H1 (cell line): ENCODE measurements at regions not wholly inside any gene's neighbourhood (a gene's known extent, or its start where the extent isn't known, plus 50 kb on each side); places are given as distances from the start of the nearest gene placed in this dataset.

Experiments used
- CTCF ChIA-PET: fragments of 300-600 bp; sonication (Branson Sonifier 250); formaldehyde crosslinking; loops from one replicate; lab custom pipeline; 2021; ENCODE audit not compliant: partially characterized antibody; lab: Charles Lee
- POLR2A ChIA-PET: fragments of 300-600 bp; sonication (Branson Sonifier 250); formaldehyde crosslinking; loops from one replicate; lab custom pipeline; 2021; ENCODE audit warnings: inconsistent platforms; ENCODE audit not compliant: partially characterized antibody; lab: Charles Lee
- DNase-seq, 2 experiments: peaks; one replicate each; pipeline versions ENCODE4 v3.0.0 to v3.0.0-alpha.2; 2010 to 2022; ENCODE audit warnings: low spot score in 2 of 2, low read depth in 1 of 2, mixed read lengths in 1 of 2
- FAIRE-seq: peaks from 2 replicates; lab custom pipeline; 2011; peaks lifted over from hg19 to GRCh38; lab: Jason Lieb, UNC
- H2AFZ ChIP-seq: 2 replicates; pipeline ENCODE4 v1.8.1; 2012; ENCODE audit warnings: low read length, inconsistent platforms
- H2AK5ac ChIP-seq: 2 replicates; pipeline ENCODE4 v1.6.1; 2013; ENCODE audit warnings: low read depth, low read length
- H2BK120ac ChIP-seq: replicated peaks from 2 replicates; pipeline ENCODE3; 2013; ENCODE audit warnings: low read depth, low read length, inconsistent platforms
- H2BK12ac ChIP-seq: 2 replicates; pipeline ENCODE4 v1.6.1; 2013; ENCODE audit warnings: low read depth, low read length
- H2BK15ac ChIP-seq: 2 replicates; pipeline ENCODE4 v1.6.1; 2013; ENCODE audit warnings: low read length
- H2BK20ac ChIP-seq: 2 replicates; pipeline ENCODE4 v1.6.1; 2013; ENCODE audit warnings: low read length
- H2BK5ac ChIP-seq: 2 replicates; pipeline ENCODE4 v1.6.1; 2013; ENCODE audit warnings: low read depth, low read length
- H3K14ac ChIP-seq: 2 replicates; pipeline ENCODE4 v1.6.1; 2013; ENCODE audit warnings: inconsistent platforms; ENCODE audit not compliant: insufficient read length
- H3K18ac ChIP-seq: 2 replicates; pipeline ENCODE4 v1.6.1; 2013; ENCODE audit warnings: low read length; ENCODE audit errors: extremely low read depth
- H3K23ac ChIP-seq: 2 replicates; pipeline ENCODE4 v1.6.1; 2013; ENCODE audit warnings: inconsistent platforms; ENCODE audit not compliant: insufficient read length
- H3K23me2 ChIP-seq: 2 replicates; pipeline ENCODE4 v1.6.1; 2013; ENCODE audit warnings: low read depth, low read length
- H3K27ac ChIP-seq: 2 replicates; pipeline ENCODE4 v1.6.1; 2011; ENCODE audit warnings: low read depth, low read length, inconsistent platforms
- H3K27me3 ChIP-seq, 4 experiments: replicated peaks in 1 of 4; 1 replicate in 1 of 4; 2 replicates in 3 of 4; pipeline versions ENCODE4 v1.6.1 to v1.8.1; 2011 to 2013; ENCODE audit warnings: low read length in 3 of 4, mild to moderate bottlenecking in 3 of 4, inconsistent platforms in 2 of 4, mixed read lengths in 2 of 4, moderate library complexity in 1 of 4; ENCODE audit not compliant: control insufficient read depth in 3 of 4, insufficient read depth in 3 of 4; ENCODE audit errors: extremely low read depth in 1 of 4
- H3K36me3 ChIP-seq, 4 experiments: 2 replicates each; pipeline versions ENCODE4 v1.6.1 to v1.8.1; 2011 to 2013; ENCODE audit warnings: mild to moderate bottlenecking in 4 of 4, low read length in 3 of 4, moderate library complexity in 2 of 4, control low read depth in 1 of 4, inconsistent platforms in 1 of 4; ENCODE audit not compliant: insufficient read depth in 4 of 4, control insufficient read depth in 2 of 4
- H3K4ac ChIP-seq: replicated peaks from 2 replicates; pipeline ENCODE3; 2013; ENCODE audit warnings: low read length, low read depth, mixed read lengths, inconsistent platforms; ENCODE audit not compliant: insufficient read length
- H3K4me1 ChIP-seq, 4 experiments: replicated peaks in 1 of 4; 1 replicate in 1 of 4; 2 replicates in 3 of 4; pipeline versions ENCODE4 v1.6.1 to v1.8.1; 2011 to 2013; ENCODE audit warnings: low read length in 3 of 4, inconsistent platforms in 2 of 4, mixed read lengths in 1 of 4; ENCODE audit not compliant: insufficient read depth in 4 of 4, control insufficient read depth in 3 of 4
- H3K4me2 ChIP-seq, 2 experiments: 2 replicates each; pipeline versions ENCODE4 v1.6.1 to v1.8.1; 2011 to 2013; ENCODE audit warnings: low read depth in 2 of 2, low read length in 2 of 2, control low read depth in 1 of 2, inconsistent platforms in 1 of 2, mild to moderate bottlenecking in 1 of 2; ENCODE audit not compliant: insufficient read depth in 1 of 2
- H3K4me3 ChIP-seq, 4 experiments: fragments of 200-600, 300-600 bp in 1 of 4; sonication (generic), shearing (Covaris generic), sonication (Bioruptor Twin) in 1 of 4; 2 replicates each; pipeline versions ENCODE4 v1.5.1 to v1.8.1; 2011 to 2016; ENCODE audit warnings: low read length in 4 of 4, low read depth in 3 of 4, control low read depth in 2 of 4, inconsistent platforms in 2 of 4, mild to moderate bottlenecking in 2 of 4, mixed read lengths in 1 of 4, moderate library complexity in 1 of 4; ENCODE audit not compliant: insufficient read depth in 2 of 4; ENCODE audit errors: extremely low read depth in 1 of 4
- H3K56ac ChIP-seq: replicated peaks from 2 replicates; pipeline ENCODE3; 2013; ENCODE audit warnings: low read depth, mild to moderate bottlenecking, mixed read lengths, low read length, inconsistent platforms; ENCODE audit not compliant: insufficient read length
- H3K79me1 ChIP-seq: 2 replicates; pipeline ENCODE4 v1.6.1; 2013; ENCODE audit warnings: low read depth, low read length, control low read depth
- H3K79me2 ChIP-seq, 2 experiments: 2 replicates each; pipeline versions ENCODE4 v1.6.1 to v1.8.1; 2012 to 2013; ENCODE audit warnings: low read length in 2 of 2, mild to moderate bottlenecking in 2 of 2, inconsistent platforms in 1 of 2; ENCODE audit not compliant: insufficient read depth in 2 of 2, control insufficient read depth in 1 of 2
- H3K9ac ChIP-seq, 4 experiments: replicated peaks in 1 of 4; 1 replicate in 1 of 4; 2 replicates in 3 of 4; pipeline versions ENCODE4 v1.6.1 to v1.8.1; 2011 to 2013; ENCODE audit warnings: low read depth in 3 of 4, low read length in 3 of 4, control low read depth in 2 of 4, mild to moderate bottlenecking in 2 of 4, moderate library complexity in 2 of 4, inconsistent platforms in 1 of 4; ENCODE audit errors: extremely low read depth in 1 of 4
- H3K9me3 ChIP-seq, 2 experiments: 2 replicates each; pipeline versions ENCODE4 v1.6.1 to v1.8.1; 2012 to 2013; ENCODE audit warnings: mild to moderate bottlenecking in 2 of 2, moderate library complexity in 2 of 2, control low read depth in 1 of 2, inconsistent platforms in 1 of 2, low read depth in 1 of 2, low read length in 1 of 2, mixed read lengths in 1 of 2; ENCODE audit not compliant: insufficient read depth in 2 of 2
- H4K20me1 ChIP-seq, 2 experiments: replicated peaks in 1 of 2; 2 replicates each; pipeline versions ENCODE3 to v1.8.1; 2011 to 2013; ENCODE audit warnings: inconsistent platforms in 2 of 2, low read length in 2 of 2, mild to moderate bottlenecking in 1 of 2; ENCODE audit not compliant: insufficient read depth in 2 of 2, control insufficient read depth in 1 of 2
- H4K5ac ChIP-seq: 2 replicates; pipeline ENCODE4 v1.6.1; 2013; ENCODE audit warnings: low read length, low read depth, mixed read lengths, inconsistent platforms; ENCODE audit not compliant: insufficient read length
- H4K8ac ChIP-seq: 2 replicates; pipeline ENCODE4 v1.8.0; 2013; ENCODE audit warnings: mild to moderate bottlenecking, moderate library complexity, low read length, inconsistent platforms; ENCODE audit not compliant: insufficient read depth; ENCODE audit errors: extremely low read depth
- H4K91ac ChIP-seq: replicated peaks from 2 replicates; pipeline ENCODE3; 2013; ENCODE audit warnings: low read length, mixed read lengths, inconsistent platforms; ENCODE audit not compliant: insufficient read length
- BCL11A ChIP-seq, 2 experiments: IDR thresholded peaks; one replicate each; pipeline ENCODE4 v1.6.1; 2011; ENCODE audit warnings: low read depth in 2 of 2, low read length in 2 of 2, mild to moderate bottlenecking in 2 of 2
- BRCA1 ChIP-seq: IDR thresholded peaks from 2 replicates; pipeline ENCODE4 v1.6.1; 2012; ENCODE audit warnings: low read depth, low read length, improper control_type of control experiment
- CBX5 ChIP-seq: fragments of 300-800, 300-1000 bp; sonication (generic); IDR thresholded peaks from 2 replicates; pipeline ENCODE4 v1.7.1; 2016; ENCODE audit warnings: antibody characterized with exemption, low read length, low read depth
- CHD2 ChIP-seq: IDR thresholded peaks from 2 replicates; pipeline ENCODE4 v1.6.1; 2012; ENCODE audit warnings: low read length, improper control_type of control experiment
- HDAC6 ChIP-seq: IDR thresholded peaks from one replicate; pipeline ENCODE4 v1.7.1; 2012; ENCODE audit warnings: low read depth, mild to moderate bottlenecking, inconsistent platforms, low read length, moderate library complexity
- NANOG ChIP-seq: IDR thresholded peaks from 2 replicates; pipeline ENCODE4 v1.6.1; 2011; ENCODE audit warnings: low read length, low read depth, mild to moderate bottlenecking, inconsistent platforms; ENCODE audit not compliant: insufficient read depth, poor library complexity, severe bottlenecking
- SIX5 ChIP-seq: IDR thresholded peaks from 2 replicates; pipeline ENCODE4 v1.6.1; 2011; ENCODE audit warnings: mild to moderate bottlenecking, low read depth, low read length
- SP4 ChIP-seq: IDR thresholded peaks from 2 replicates; pipeline ENCODE4 v1.6.1; 2012; ENCODE audit warnings: low read length, inconsistent platforms
- TAF7 ChIP-seq: optimal IDR thresholded peaks from 2 replicates; pipeline ENCODE3; 2011; ENCODE audit warnings: low read depth, mild to moderate bottlenecking, inconsistent platforms, low read length, moderate library complexity, borderline replicate concordance
- WGBS, 2 experiments: shearing (Covaris generic) in 1 of 2; methylation state at CpG; one replicate each; pipeline versions ENCODE4 v1.1.6 to v1.1.7; 2013 to 2015; ENCODE audit warnings: low lambda C conversion rate in 2 of 2, mixed read lengths in 2 of 2, inconsistent platforms in 1 of 2, low coverage in 1 of 2, missing lambda C conversion rate in 1 of 2; ENCODE audit not compliant: insufficient replicate concordance in 2 of 2, insufficient coverage in 1 of 2, insufficient read length in 1 of 2; ENCODE audit errors: extremely low coverage in 1 of 2, missing lambda C conversion rate in 1 of 2; 5-methylcytosine and 5-hydroxymethylcytosine counted together
- TF ChIP-seq, protein P1 (sequence below), 3 experiments: IDR thresholded peaks; 1 replicate in 2 of 3; 2 replicates in 1 of 3; pipeline versions ENCODE4 v1.5.1 to v1.6.1; 2011; ENCODE audit warnings: low read length in 3 of 3, mild to moderate bottlenecking in 3 of 3, inconsistent platforms in 2 of 3, low read depth in 1 of 3, moderate library complexity in 1 of 3; ENCODE audit not compliant: insufficient read depth in 1 of 3; ENCODE audit errors: control extremely low read depth in 1 of 3
- TF ChIP-seq, protein P2 (sequence below): IDR thresholded peaks from 2 replicates; pipeline ENCODE4 v1.6.1; 2012; ENCODE audit warnings: low read length, inconsistent platforms

DNA sequence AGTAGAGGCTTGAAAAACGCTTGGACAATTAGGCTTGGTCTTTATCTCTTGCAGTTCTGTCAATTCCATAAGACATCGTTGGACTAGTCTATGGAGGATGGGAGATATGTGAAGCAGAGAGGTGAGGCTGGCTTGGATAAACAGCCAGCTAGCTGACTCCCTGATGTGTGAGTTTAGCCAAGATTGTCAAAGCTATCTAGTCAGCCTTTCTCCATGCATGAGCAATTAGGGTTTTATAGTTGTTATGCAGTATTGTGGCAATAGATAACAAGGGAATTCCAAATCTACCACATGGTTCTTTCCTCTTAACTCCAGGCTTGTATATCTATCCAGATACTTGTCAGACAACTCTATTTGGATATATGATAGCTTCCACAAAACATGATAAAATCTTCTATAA, 153.6 kb upstream of the NRXN3 start:
- POLR2A ChIA-PET, result no interaction called here
- CTCF ChIA-PET, result interaction anchor here (0.6 to 2.0 kb wide), 6 partner anchors 8 to 199 kb away, joined by 3 to 4 read pairs (median 3); no protein-coding TSS in a partner anchor
- no peak overlapping the region for H2AFZ ChIP-seq
- TF ChIP-seq BCL11A (IDR thresholded peaks at IDR 0.05; ENCODE audit: low read depth in 2 of 2, low read length in 2 of 2), result no peak
- no peak for TF ChIP-seq BRCA1
- TF ChIP-seq, protein P1, sequence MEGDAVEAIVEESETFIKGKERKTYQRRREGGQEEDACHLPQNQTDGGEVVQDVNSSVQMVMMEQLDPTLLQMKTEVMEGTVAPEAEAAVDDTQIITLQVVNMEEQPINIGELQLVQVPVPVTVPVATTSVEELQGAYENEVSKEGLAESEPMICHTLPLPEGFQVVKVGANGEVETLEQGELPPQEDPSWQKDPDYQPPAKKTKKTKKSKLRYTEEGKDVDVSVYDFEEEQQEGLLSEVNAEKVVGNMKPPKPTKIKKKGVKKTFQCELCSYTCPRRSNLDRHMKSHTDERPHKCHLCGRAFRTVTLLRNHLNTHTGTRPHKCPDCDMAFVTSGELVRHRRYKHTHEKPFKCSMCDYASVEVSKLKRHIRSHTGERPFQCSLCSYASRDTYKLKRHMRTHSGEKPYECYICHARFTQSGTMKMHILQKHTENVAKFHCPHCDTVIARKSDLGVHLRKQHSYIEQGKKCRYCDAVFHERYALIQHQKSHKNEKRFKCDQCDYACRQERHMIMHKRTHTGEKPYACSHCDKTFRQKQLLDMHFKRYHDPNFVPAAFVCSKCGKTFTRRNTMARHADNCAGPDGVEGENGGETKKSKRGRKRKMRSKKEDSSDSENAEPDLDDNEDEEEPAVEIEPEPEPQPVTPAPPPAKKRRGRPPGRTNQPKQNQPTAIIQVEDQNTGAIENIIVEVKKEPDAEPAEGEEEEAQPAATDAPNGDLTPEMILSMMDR (IDR thresholded peaks at IDR 0.05; ENCODE audit: control extremely low read depth in 1 of 3, insufficient read depth in 1 of 3, low read depth in 1 of 3, low read length in 3 of 3), result no peak
- TF ChIP-seq, protein P2, sequence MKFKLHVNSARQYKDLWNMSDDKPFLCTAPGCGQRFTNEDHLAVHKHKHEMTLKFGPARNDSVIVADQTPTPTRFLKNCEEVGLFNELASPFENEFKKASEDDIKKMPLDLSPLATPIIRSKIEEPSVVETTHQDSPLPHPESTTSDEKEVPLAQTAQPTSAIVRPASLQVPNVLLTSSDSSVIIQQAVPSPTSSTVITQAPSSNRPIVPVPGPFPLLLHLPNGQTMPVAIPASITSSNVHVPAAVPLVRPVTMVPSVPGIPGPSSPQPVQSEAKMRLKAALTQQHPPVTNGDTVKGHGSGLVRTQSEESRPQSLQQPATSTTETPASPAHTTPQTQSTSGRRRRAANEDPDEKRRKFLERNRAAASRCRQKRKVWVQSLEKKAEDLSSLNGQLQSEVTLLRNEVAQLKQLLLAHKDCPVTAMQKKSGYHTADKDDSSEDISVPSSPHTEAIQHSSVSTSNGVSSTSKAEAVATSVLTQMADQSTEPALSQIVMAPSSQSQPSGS, result no peak
- TF ChIP-seq SIX5, result no peak
- no peak for TF ChIP-seq TAF7
- TF ChIP-seq SP4, result no peak
- TF ChIP-seq CHD2, result no peak
- TF ChIP-seq NANOG, result no peak
- TF ChIP-seq CBX5, result no peak
- TF ChIP-seq HDAC6, result no peak

More for the DNA sequence above, 153.6 kb upstream of the NRXN3 start:
- no peak overlapping the region for H3K4me2 ChIP-seq
- no peak overlapping the region for H2AK5ac ChIP-seq
- H2BK15ac ChIP-seq, result no peak overlapping the region
- H2BK120ac ChIP-seq, result no peak overlapping the region
- H4K91ac ChIP-seq, result no peak overlapping the region
- H4K20me1 ChIP-seq, result no peaks in the 10 kb centered on the region
- no peak overlapping the region for H4K5ac ChIP-seq
- H3K14ac ChIP-seq, result no peak overlapping the region
- H3K79me1 ChIP-seq, result no peaks in the 10 kb centered on the region
- H3K4me1 ChIP-seq, result no peaks in the 10 kb centered on the region
- 82% methylated on average over 2 of the region's 2 CpGs; no CpG with 5 or more reads in 1 of the 2 experiments for WGBS, 2 experiments
- no peak overlapping the region for H3K27ac ChIP-seq
- H3K23ac ChIP-seq, result no peak overlapping the region
- no peaks in the 10 kb centered on the region for H3K79me2 ChIP-seq
- DNase-seq (no peak), FAIRE-seq (no peak)
- H2BK20ac ChIP-seq, result no peak overlapping the region
- H2BK12ac ChIP-seq, result no peak overlapping the region
- no peak overlapping the region for H3K4ac ChIP-seq
- H3K27me3 ChIP-seq, result peaks cover 0 to 2% (median 0%) of the 10 kb centered on the region in 4 experiments; a peak in 1 of 7 replicates
- no peak overlapping the region for H3K9ac ChIP-seq
- H3K23me2 ChIP-seq, result no peaks in the 10 kb centered on the region
- no peak overlapping the region for H4K8ac ChIP-seq
- H3K56ac ChIP-seq, result no peak overlapping the region
- no peaks in the 10 kb centered on the region; a peak in 1 of 4 replicates for H3K9me3 ChIP-seq
- H2BK5ac ChIP-seq, result no peak overlapping the region
- no peaks in the 10 kb centered on the region for H3K36me3 ChIP-seq
- H3K18ac ChIP-seq, result no peak overlapping the region
- H3K4me3 ChIP-seq, result no peak overlapping the region
